ENCODE measurements at regions not wholly inside any gene's neighbourhood (a gene's known extent, or its start where the extent isn't known, plus 50 kb on each side); places are given as distances from the start of the nearest gene placed in this dataset.

DNA sequence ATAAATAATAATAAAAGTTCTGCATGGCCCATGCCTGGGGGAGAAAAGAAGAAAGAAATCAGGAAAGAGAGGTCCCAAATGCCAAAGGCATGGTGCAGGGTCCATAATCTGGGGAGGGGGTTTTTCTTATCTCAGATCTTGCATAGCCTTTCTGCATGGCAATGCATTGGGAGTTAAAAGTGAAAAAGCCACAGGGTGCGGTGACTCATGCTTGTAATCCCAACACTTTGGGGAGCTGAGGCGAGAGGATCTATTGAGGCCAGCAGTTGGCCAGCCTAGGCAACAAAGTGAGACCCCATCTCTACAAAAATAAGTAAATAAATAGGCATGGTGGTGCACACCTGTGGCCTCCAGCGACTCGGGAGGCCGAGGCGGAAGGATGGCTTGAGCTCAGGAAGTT, 76.8 kb upstream of the GATA2 start:
- no peak for DNase-seq

DNA sequence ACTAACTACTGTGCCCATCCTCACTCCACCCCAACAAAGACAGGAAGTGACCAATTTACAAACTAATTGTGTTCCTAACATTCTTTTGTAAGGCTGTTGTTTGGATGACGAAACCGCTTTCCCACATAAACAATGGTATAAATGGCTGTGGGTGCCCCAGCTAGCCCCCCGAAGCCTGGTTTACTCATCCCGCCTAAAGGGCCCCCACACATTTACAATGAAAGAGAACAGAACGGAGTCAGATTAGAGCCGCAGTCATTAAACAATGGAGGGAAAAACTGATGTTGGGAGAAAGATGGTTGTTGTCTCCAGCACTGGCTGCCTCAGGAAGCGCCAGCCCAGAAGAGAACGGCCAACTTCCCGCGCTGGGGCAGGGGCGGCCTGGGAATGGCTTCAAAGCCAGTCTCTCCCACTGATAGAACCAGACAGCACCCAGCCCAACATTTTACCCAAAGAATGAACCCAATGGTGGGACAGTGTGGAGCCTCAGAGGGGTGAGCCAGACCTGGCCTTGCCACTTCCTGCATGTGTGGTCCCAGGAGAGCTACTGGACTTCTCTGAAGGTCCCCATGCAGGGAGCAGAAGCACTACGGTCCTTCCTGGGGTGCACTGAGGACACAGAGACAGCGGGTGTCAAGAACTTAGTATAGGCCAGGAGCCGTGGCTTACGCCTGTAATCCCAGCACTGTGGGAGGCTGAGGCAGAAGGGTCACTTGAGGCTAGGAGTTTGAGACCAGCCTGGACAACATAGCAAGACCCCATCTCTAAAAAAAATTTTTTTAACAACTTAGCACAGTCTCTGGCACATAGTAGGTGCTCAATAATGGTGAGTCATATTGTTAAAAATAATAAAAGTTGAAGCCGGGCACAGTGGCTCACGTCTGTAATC, 75.8 kb upstream of the GATA2 start:
- no peak for DNase-seq

DNA sequence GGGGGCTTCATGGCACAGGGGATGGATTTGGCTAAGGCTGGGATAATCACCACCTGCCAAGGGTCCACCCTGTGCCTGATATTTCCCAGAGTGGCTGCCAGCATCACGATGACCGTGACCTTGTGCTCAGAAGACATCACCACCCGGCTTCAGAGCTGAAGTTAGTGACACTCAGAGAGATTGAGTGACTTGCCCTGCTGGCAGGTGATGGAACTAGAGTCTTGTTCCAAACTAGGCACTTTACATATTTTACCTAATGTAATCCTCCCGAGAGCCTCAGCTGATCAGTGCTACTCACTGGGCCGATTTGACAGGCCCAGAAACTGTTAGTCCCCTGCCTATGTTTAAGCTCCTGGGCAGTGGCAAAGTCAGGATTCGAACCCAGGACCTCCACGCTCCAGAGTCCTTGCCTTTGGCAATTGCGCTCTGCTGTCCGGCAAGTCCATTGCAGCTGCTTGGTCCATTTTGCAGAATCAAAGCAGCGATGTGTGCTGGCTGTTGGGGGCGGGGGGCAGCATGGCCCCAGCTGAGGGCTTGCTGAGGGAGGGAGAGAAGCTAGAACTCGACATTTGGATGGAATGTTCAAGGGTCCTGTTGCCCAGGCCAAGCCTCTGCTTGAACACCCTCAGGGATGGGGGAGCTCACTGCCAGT, 74.8 kb upstream of the GATA2 start:
- no peak for DNase-seq

DNA sequence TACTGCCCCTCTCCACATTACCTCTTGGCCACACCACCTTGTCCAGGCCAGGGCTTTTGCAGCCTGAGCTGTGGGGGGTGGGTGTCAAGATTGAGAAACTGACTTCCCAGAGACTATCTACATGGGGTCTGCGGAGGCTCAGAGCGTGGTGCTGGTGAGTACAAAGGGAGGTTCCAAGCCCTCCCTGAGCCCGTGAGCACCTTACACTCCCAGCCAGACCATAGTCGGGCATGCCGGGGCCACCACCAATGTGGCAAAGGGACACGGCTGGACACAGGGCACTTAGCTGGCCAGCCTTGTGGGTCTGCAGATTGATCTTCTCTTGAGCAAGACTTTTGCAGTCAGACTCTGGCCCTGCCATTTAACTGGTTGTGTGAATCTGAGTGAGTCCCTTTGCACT, 74.1 kb upstream of the GATA2 start:
- DNase-seq = no peak

DNA sequence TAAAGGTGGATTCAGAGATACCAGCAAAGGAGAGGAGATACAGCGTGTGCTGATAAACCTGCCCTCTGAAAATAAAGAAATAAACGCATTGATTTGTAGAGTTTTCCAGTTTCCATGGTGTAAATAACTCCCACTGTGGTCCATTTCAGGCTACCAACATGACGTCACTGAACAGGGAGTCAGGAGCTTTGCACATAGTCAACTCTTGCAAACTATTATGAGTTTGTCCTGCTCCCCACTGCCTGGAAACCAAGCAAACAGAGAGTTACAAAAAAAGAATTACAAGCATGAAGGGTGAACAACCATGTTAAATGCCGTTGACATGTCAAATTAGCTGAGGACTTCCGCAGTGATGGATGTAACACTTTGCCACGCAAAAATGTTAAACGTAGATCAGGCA, 70.4 kb upstream of the GATA2 start:
- no peak for DNase-seq

DNA sequence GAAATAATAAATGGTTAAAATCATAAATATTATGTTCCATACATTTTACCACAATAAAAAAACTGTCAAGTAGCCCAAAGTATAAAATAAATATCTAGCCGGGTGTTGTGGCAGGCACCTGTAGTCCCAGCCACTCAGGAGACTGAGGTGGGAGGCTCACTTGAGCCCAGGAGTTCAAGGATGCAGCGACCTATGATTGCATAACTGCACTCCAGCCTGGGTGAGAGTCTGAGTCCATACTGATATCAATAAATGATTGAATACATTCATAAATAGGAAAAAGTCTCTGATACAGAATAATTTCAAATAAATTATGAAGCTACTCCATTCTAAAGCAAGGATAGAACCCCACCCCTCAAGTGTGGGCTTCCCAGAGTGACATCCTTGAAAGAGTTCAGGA, 68.5 kb upstream of the GATA2 start:
- no peak for DNase-seq

DNA sequence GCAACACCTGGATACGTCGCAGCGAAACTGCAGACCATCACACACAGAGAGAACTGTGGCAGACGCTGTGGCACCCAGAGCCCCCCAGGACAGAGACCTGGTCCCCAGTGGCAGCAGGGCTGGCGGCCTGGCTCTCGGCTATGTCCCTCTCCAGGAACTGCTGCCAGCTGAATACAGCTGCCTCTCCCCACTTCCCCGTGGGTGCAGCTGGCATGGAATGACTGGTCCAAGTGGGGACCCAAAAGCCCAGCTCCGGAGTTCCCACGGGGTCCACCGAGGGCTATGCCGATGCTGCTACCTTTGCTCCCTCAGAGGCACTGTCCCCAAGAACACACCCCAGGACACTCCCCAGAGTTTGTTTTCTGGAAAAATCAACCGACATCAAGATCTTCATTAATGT, 67.8 kb upstream of the GATA2 start:
- DNase-seq = no peak

DNA sequence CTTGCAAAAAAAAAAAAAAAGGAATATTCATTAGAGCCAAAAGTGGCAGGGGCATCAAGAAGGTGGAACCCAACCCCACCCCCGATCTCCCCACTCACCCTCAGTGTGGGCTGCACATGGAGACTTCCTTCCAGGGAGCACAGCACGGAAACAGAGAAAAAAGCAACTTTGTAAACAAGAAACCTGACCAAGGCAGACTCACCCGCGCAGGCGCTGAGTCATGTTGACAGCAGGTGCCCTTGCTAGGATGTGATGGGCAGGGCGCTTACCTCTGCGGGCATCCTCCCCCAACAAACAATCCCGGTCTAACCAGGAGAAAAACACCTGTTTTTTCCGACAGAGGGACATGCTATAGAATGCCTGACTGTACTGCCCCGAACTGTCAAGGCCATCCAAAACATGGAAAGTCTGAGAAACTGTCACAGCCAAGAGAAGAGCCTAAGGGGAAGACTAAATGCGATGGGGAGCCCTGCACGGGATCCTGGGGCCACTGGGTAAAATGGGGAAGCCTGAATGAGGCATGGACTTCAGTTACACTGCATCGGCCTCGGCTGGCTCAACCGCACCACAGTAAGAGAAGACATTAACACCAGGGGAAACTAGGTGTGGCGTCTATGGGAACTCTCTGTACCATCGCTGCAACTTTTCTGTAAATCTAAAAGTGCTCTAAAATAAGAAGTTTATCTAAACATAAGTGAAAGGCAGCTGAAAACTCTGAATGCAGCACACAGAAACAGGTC, 66.7 kb upstream of the GATA2 start:
- DNase-seq = no peak

DNA sequence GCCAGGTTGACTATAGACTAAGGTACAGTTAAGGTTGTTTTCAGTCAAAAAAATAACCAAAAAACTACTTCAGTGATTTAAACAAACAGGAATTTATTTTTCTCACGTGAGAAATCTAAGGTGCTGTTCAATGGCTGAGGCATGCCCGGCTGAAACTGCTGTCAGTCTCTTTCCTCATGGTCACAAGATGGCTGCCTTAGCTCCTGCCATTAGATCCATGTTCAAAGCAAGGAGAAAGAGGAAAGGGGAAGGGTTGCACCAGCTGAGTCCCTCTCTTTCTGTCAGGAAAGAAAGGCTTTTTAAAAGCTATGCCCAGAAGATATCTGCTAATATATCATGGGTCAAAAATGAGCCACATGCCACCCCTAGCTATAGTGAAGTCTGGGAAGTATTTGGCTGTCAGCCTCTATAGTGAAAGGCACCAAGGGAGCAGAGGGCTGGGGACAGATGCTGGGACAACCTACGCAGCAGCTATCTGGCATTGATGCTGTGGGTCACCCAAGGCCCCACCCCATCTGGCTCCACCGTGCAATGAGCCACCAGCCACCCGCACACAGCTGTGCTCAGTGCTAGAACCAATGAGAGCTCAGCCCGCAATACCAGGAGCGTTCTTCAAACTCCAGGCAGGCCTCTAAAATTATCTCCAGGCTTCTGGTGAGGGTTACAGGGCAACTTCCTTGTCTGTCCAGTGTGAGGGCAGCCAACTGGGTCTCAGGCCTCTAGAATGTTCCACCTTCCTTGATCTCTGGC, 64.7 kb upstream of the GATA2 start:
- DNase-seq = no peak

DNA sequence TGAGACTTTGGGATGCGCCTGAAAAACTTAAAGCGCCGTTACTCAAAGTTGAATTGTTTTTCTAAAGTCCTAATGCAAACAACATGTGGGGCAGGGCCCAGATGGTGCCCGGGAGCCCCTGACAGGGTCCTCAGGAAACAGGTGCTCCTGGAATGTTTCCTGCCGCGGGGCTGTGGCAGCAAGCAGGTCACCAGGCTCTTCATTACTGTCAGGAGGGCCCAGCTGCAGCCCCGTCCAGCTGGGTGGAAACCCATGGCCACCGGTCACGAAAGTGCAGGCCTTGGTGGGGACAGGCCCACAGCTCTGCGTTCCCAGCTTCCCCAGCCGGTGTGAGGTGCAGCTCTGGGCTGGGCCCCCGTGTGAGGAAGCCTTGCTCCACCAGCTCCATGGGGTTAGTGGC, 63.9 kb upstream of the GATA2 start:
- no peak for DNase-seq

DNA sequence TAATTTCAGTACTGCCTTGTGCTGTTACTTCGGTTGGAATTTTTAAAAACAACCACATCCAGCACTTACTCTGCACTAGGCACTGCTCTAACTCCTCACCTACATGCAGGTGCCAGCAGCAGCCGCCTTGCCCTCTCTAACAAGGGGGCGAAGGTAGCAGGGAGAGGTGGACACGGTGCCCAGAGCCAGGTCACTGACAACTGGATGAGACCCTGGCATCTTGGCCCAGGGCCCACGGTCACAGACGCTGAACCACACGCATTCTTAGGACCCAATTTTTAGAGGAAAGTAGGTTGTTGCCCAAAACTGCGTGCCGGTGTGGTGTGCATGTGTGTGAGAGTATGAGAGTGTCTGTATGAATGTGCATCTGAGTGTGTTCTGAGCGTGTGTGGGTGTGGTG, 63.4 kb upstream of the GATA2 start:
- no peak for DNase-seq

DNA sequence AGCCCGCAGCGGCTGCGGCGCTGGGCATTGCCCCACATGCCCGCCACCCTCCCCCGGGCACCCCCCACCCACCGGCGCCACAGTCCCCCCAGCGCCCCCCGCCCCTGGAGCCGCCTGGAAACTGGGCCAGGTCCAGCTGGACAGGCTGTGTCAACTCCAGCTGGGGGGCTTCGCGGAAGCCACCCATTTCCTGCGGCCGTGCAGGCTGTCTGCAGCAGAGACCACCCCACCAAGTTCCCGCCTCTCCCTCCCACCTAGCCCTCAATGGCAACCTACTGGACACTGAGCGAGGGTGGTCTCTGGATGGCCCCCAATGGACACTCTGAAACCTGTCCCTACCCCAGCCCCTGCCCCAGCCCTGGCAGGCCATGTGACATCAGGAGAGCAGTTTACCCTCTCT, 62.8 kb upstream of the GATA2 start:
- no peak for DNase-seq

DNA sequence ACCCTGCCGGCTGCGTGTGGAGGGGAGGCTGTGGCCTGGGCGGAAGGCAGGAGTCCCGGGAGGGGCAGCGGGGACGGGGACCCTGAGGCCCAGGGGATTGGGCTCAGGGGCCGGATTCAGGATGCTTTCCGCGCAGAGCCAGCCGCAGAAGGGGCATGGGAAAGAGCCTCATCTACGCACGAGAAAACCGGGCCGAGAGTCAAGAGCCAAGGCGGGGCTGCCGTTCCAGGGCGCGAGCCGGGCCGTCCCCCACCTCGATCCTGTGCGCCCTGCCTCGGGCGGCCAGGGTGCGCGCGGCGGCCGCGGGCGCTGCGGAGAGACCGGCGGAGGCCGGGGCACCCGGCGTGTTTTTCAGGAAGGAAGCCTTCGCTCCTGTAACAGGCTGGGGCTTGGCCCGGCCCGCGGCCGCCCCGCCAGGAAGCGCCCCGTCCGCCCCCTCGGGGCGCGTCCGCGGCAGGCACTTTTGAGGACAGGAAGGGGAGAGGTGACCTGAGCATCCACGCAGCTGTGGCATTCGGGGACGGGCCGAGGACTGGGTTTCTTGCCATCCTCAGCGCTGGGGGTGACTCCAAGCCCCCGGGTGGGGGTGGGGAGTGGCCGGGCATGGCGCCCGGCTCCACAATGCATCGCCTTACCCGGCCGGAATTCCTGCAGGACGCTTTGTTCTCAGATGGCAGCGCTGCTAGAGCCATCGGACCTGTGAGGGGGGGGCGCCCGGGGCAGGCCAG, 62.3 kb upstream of the GATA2 start:
- DNase-seq = peak; percentile 24 to 67 (median 35)

DNA sequence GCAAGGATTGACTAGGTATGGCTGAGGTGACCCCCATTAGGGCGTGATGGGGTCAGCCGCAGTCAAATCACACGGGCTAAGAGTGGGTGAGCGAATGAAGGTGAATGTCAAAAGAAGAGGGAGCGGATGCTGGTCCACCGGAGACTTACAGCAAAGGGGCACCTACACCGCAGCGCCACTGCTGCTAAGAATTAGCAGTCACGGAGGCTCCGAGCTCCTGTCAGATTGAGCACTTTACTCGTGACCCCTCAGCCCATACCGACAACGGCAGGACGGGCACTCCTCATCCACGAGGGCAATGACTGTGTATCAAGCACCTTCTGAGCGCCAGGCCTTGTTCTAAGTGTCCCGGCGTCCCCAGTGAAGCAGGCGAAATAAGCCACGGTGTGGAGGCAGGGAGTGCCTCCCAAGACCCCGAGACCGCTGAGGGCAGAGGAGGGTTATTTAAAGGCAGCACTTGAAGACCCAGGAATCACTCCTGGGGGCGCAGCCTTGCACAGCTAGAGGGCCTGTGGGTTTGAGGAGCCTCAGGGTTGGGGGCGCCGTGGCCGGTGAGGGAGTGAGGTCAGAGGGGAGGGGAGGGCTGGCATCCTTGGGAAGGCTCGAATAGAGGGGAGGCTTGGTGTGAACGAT, 61.6 kb upstream of the GATA2 start:
- no peak for DNase-seq

DNA sequence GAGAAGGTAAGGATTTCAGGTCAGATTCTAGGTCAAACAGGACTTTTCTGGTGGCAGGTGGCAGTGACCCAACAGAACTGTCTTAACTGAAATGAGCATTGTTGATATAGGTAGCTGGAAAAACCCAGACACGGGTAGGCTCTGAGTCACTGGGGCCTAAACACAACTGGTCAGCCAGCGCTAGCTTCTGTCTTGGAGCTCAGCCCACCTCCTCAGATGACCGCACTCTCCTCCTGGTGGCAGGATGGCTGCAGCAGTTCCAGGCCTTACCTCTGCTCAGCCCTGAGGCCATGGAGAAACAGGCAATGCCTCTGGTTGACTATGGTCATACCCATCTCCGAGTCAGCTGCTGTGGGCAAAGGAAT, 61.1 kb upstream of the GATA2 start:
- DNase-seq = no peak

DNA sequence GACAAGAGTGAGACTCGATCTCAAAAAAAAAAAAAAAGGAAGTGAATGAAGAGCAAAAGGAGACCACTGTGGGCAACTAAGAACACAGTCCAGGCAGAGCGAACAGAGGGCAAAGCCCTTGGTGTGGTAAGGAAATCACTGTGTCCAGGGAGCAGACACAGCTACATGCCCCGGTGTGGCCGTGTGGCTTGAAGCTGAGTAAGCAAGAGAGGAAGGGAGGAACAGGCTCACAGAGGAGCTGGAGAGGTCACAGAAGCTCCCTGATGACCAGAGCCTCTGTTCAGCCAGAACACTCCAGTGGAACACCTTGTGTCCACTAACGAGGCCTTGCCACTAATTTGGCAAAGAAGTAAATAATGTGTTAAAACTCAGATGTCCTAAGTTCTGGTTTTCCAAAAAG, 60.6 kb upstream of the GATA2 start:
- DNase-seq = no peak

DNA sequence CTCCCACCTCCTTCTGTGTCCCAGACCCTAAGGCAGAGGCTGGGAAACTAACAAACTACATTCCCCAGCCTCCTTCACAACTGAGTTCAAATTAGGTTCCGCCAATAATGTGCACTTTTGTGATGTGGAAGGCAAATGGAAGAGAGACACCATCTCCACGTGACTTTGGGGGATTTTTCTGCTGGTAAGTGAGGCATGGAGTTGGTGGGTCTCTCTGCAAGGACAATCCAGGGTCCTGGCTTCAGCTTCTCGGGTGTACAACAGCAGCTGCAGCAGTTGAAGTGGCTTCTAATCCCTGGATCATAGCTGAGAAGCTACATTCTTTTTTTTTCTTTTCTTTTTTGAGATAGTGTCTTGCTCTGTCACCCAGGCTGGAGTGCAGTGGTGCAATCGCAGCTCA, 58.9 kb upstream of the GATA2 start:
- no peak for DNase-seq

DNA sequence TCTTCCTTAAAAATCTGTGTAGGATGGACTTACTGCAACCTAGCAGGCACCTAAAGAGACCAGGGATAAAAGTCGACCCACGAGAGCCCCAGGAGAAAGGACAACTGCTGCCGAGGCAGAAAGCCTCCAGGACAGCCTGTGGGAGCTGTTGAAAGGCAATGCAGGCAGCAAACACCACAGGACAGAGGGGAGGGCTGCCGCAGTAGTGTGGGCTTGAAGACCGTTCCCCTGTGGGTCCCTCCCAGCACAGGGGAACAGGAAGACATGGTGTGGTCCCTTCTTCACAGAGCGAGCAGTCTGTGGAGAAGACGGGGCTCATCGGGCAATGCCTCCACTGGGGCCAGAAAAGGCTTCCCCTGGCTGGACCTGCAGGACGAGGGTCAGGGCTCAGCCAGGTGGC, 58.5 kb upstream of the GATA2 start:
- DNase-seq = no peak

DNA sequence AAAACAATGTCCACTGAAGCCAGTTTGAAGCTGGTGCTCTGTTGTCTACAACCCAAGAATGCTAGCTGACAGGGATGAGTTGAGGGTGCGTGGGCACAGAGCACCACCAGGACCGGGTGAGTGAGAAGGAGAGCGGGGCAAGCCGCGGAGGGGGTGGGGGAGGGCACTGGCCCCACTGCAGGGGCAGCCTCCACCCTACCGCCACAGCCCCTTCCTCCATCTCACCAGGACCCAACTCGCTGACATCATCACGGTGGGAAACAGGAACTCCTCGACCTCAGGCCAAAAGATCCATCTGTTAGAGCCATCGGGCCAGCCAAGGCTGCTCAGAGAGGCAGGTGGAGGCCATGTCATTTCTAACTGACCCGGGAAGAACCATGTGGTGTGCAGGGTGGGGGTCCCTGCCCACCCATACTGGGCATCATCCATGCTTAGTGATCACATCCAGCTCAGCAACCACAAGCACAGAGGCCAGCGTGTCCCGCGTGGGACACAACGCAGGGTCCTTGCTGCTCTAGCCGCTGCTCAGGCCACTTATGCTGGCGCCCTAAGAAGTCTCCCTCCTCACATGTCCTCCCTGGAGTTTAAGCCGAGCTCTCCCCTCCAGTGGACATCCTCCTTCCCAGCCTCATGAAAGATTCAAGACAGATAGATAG, 57.6 kb upstream of the GATA2 start:
- no peak for DNase-seq

DNA sequence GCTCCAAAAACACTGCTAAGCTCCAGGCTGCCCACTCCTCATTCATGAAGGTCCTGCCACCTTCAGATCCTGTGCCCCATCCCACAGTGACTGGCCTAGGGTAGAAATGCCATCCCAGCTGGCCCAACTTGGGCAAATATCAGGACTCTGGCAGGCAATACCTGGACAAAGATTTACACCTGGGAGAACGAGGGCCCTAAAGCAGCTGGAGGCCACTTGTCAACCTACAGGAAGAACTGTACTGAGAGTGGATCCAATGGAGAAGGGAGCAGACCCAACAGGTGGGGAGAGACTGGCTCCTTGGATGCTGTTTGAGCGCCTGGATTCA, 57.1 kb upstream of the GATA2 start:
- DNase-seq = no peak

DNA sequence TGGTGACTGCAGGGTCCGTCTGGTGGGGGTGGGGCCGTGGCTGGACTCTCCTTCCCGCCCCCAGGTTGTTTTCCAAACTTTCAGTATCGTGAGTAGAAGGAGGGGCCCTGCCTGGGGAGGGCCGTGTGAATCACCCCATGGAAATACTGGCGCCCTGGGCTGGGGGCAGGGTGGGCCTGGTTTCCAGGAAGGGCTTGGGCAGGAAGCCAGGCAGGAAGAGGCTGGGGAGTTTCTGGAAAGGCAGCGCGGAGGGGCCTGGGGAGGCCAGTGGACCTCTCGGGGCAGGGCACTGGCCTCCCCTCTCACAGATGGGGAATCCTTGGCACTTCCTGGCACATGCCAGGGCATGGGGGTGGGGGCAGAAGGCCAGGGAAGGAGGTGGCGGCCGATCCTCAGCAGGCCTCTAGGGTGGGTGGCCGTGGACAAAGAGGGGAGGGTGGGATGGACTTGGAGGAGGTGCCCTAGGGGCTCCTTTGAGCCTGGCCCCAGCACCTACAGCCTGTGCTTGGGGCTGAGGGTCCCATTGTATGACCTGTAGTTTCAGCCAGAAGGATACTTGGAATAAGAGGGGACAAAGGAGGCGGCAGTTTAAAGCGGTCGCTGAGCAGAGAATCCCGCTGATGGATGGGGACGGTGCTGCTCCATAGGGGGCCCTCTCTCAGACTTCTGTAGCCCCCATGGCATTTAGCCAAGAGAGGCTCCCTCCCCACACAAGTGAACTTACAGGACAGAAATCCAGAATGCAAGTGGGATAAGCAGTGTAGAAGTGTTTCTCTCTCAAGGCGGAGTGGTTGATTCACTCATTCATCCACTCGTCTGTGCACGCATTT, 56.5 kb upstream of the GATA2 start:
- DNase-seq = peak; percentile 45 to 73 (median 68)

Measured in suppressor macrophage treated with lipopolysaccharide for 1 hour (primary cell).